ENCODE measurements at regions not wholly inside any gene's neighbourhood (a gene's known extent, or its start where the extent isn't known, plus 50 kb on each side); places are given as distances from the start of the nearest gene placed in this dataset.
"Not testable (repeated sequence)": the region's sequence is repeated elsewhere in the genome, so short reads cannot be mapped to it uniquely, and the experiment has no call there.

DNA sequence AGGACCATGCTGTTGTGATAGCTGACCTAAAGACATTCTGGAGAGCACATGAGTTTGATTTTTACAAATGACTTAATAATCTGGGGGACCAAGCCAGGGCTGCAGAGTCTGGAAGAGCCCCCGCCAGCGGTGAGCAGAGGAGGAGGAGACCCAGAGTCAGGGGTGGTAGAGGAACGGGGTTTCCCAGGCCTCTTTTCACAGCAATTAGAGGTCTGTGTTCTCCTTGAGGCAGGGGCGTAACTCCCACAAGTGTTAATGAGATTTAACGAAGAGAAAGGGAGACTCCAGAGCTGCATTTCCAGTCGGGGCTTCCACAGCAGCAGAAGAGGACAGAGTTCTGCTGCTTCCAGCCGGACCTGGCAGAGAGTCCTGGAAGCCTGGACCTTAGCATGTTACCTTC, 137.9 kb upstream of the SLC24A2 start:
- no peak for DNase-seq

- peak; percentile 36 for DNase-seq
Measured at GRCh38 chr9:19925674-19926503, 137.1 kb upstream of the SLC24A2 start.

DNA sequence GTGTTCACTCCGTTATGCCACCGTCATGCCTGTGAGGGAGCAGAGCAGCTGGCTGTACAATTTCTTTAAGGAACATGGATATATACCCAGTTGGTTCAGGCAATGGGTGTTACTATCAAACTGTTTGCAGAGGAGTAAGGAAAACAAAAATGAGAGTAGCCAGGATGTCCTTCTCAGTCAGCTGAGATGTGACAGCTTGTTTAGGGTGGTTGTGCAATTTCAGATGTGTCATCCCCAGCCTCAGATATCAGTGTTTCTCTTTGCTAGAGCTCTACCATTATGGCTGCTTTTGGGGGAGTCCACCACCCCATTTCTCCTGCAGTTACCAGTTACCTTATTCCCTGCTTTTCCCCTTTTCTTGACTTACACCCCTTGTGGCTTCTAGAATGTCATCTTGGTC, 135.2 kb upstream of the SLC24A2 start:
- no peak for DNase-seq

DNA sequence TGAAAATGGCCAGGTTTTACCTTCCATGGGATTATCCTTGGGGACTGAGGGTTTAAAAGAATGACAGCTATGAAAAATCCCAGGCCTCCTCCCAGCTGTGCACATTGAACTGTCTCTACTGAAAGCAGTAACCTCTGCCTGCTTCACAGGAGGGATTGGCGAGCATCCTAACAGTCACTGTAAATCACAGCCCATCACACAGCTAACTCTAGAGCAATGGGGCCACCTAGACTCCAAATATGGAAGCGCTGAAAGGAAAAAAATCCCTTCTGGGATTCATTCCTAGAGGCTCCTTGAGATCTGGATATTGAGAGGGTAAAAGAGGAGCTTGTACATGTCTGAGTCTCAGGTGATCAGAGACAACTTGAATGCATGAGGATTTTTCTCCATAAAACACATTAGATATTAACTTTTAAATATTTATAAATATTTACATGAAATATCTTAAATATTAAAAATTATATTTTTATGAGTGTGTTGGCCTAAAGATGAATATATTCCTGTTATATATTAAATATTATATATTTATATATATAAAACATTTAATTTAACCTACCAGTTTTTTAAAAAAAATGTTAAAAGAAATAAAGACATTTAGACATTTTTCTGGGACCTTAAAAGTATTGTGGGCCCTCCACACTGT, 133.8 kb upstream of the SLC24A2 start:
- DNase-seq, result peak; percentile 1

DNA sequence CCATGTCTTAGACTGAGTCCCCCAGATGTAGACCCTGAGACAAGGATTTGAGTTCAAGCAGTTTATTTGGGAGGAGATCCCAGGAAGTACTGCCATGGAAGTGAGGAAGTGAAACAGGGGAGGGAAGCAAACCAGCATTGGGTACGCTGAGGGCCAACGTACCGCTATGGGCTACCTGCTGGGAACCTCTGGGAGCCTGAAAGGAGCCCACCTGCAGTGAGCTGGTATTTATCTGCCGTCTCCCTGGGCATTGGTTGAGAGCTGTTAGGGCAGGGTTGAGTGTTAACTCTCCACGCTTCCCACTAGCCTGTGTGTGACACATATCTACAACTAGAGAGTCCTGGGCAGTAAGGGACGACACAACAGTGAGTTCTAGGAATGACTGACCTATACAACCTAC, 131.6 kb upstream of the SLC24A2 start:
- no peak for DNase-seq

DNA sequence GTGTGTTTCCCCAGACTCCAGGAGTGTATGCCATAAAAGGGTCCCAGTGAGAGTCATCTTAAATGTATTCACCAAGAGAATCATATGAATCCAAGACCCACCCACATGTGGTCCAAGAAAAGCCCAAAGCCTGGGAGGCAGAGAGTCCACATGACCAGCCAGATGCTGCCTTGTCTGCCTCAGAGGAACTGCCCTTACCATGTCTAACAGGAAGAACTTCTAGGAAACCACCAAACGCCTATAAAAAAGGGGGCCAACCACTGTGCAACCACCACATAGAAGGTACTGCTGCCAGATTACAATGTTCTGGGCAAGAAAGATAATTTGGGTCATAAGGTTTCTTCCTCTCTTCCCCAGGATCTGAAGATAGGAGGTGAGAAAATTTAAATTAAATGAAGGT, 129.8 kb upstream of the SLC24A2 start:
- DNase-seq, result no peak

DNA sequence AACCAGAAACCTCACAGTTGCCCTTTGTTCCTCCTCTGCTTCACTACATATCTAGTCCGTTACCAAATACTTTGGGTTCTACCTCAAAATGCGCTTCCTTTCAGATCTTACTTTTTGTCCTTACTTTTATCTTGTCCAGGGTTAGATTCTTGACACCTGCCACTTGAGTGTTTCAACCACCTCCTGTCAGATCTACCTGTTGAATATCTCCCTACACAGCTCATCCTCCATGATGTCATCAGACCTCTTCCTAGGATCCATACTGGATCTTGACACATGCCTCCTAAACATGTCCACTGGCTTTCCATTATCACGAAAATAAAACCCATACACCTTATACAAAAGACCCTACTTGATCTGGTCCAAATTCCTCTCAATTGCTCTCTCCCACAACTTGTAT, 125.2 kb upstream of the SLC24A2 start:
- DNase-seq, result no peak

GRCh38 chr9:19913151-19913550, 124.3 kb upstream of the SLC24A2 start:
- no peak for DNase-seq

DNA sequence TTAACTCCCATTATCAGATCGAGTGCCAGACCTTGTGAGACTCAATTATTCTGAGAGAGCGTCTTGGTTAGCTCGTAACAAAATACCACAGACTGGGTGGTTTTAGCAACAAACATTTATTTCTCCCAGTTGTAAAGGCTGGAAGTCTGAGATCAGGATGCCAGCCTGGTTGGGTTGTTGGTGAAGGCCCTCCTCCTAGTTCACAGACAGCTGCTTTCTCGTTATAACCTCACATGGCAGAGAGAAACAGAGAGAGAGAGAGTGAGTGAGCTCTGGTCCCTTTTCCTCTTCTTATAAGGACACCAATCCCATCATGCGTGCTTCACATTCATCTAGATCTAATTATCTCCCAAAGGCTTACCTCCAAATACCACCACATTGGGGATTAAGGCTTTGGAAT, 114.2 kb upstream of the SLC24A2 start:
- no peak for DNase-seq

DNA sequence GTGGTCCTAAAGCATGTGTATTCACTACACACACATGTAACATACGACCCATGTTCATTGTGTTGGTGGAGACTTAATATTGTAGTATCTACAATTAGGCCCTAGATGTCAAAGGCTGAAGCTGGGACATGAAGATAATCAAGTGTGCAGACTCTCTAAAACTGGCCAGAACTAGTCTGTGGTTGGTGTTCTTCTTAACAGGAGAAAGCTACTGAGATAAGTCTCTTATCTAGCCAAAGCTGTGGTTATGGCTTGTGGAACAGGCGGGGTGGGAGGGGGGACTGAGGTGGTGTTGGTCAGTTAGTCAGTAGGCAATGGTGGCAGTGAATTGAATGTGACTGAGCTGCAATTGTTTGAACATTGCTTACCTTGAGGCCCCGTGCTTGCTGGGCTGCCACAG, 112.7 kb upstream of the SLC24A2 start:
- DNase-seq, result no peak

DNA sequence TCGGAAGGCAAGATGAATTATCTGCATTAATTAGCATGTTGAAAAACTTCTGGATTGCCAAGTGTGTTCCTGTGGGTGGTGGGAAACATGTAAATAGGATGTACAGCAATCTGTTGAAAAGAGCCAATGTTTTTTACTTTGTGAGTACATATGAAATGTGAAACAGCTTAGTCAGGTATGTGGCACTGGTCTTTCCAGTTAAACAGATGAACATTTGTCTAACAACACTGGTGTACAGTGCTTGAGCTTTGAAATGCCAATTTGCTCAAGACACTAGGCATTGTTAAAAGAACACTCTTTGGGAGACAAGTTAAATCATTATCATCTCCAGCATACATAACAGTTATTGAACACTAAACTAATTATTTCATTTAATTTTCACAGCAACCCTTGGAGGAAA, 107.3 kb upstream of the SLC24A2 start:
- no peak for DNase-seq

- DNase-seq, result not testable (repeated sequence)
Measured at GRCh38 chr9:19895578-19895977, 106.7 kb upstream of the SLC24A2 start.

DNA sequence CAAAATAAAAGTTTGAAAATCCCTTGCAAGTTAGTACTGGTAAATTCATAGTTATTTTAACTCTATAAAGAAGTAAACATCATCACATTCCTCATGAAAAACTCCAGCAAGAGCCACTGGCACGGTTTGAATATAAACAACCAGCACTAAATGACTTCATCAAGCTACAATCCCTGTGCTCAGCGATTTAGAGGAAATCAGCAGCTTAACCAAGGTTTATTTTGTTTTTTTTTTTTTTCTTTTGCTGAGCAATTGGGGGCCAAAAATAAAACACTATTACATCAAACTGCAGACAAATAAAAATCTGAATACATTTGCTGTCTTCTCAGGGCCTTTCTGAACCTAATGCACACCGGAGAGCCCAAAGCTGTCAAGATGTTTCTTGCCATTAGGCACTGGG, 106.2 kb upstream of the SLC24A2 start:
- DNase-seq, result no peak

- no peak for DNase-seq
Measured at GRCh38 chr9:19885608-19886007, 96.8 kb upstream of the SLC24A2 start.

DNA sequence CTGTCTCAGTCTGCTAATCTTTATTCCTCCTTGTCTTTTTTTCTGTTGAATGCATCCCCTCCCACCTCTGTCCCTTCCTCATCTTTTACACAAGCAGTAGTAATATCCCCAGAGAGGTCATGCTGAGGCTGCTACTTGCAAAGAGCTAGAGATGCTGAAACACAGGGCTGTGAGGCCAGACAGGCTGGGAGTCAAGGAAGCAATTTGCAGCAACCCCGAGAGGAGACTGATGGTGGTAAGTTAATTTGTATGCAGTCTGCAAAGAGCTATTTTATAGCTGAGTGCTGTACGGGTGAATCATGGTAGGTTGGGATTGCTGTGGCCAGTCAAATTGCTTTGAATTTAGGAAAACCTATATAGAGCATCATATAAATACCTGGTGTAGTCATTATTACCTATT, 90.2 kb upstream of the SLC24A2 start:
- no peak for DNase-seq

DNA sequence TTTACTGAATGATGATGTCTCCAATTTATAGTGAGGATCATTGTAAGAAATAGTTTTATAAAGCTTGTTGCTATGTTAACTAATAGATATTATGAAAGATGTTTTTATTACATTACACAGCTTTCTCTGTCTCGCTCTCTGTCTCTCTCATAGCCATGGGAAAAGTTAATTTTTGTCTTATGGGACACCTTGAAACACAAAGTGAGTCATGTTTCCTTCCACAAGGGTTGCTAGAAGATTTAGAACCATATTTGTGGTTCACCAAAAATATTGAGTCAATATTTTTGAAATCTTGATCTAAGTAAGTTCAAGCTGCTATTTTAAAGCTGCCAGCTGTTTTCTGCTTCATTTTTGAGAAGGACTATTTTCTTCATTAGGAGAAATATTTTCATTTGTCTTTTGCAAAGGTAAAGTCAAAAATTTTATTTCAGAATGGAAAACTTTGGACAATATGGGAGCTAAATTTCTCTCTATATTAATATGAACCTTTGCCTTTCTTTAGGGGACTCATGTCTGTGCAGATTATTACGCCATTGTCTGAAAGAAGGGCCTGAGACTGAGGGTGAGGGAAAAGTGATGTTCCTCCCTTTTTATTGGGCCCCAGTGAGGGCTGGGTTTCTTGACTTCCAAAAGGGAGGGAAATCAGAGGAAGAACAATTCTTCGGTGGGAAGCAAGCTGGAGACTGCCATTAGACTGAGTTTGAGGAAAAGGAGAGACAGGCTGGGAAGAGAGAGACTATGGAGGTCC, 87.9 kb upstream of the SLC24A2 start:
- no peak for DNase-seq

DNA sequence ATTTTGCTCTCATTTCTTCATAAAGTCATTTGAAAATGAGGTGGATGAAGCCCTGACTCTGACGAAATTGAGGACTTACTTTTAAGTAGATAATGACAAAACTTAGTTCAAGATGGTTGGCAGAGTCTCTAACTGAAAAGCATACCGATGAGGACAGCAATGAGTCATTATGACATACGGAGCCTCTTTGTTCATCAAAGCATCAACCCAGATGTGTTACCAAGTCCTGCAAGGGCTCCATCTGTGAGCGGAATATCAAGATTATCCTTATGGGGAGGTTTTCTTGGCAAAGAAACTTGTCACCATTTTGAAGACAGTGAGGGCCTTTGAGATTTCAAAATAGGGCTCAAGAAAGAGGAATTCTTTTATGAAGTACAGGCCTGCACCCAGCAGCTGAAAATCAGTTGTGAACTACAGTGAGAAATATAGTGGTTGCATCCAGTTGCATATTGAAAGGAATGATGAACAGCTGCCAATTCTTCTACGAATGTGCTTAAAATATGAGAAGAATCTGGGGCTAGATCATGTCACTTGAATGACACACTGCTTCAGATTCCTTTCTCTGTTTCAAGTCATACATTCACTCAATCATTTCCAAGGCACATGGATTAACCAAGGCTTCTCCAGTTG, 86.6 kb upstream of the SLC24A2 start:
- DNase-seq, result no peak

DNA sequence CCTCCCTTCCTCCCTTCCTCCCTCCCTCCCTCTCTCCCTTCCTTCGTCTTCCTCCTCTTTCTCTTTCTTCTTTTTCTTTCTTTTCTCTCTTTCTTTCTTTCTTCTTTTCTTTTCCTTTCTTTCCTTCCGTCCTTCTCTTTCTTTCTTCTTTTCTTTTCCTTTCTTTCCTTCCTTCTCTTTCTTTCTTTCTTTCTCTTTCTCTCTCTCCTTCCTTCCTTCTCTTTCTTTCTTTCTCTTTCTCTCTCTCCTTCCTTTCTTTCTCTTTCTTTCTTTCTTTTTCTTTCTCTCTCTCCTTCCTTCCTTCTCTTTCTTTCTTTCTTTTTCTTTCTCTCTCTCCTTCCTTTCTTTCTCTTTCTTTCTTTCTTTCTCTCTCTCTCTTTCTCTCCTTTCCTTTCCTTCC, 84.4 kb upstream of the SLC24A2 start:
- DNase-seq, result not testable (repeated sequence)

DNA sequence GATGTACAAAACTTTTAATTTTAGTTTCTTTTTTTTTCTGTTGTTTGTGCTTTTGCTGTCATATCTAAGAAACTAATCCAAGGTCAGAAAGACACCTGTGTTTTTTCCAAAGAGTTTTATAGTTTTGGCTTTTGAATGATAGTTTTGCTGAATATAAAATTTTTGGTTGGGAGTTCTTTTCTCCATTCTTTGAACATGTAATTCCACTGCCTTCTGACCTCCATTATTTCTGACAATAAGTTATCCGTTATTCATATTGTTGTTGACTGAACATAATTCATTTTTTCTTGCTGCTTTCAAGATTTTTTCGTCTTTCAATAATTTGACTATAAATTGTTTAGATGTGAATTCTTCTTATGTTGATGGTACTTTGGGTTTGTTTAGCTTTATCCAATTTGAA, 82.2 kb upstream of the SLC24A2 start:
- DNase-seq, result no peak

- no peak for DNase-seq
Measured at GRCh38 chr9:19840953-19841352, 52.1 kb upstream of the SLC24A2 start.
